RWPE2 (cell line): ENCODE measurements at regions not wholly inside any gene's neighbourhood (a gene's known extent, or its start where the extent isn't known, plus 50 kb on each side); places are given as distances from the start of the nearest gene placed in this dataset.
A peak's percentile ranks its signal among the peaks of the same experiment; 100 is the strongest.
"Not testable (repeated sequence)": the region's sequence is repeated elsewhere in the genome, so short reads cannot be mapped to it uniquely, and the experiment has no call there.

ENCODE experiments used
- ATAC-seq: fragments of 200-7000 bp; cut with Tn5 transposase; 3 replicates; pipeline ENCODE4 v1.9.1; 2021; ENCODE audit warnings: low read depth
- DNase-seq: peaks from one replicate; pipeline ENCODE4 v3.0.0-alpha.2; 2020; ENCODE audit warnings: low spot score
- H3K27ac ChIP-seq: fragments of 450-650 bp; 2 replicates; pipeline ENCODE4 v1.5.1; 2017; ENCODE audit warnings: mild to moderate bottlenecking; ENCODE audit not compliant: poor library complexity, severe bottlenecking
- H3K27me3 ChIP-seq: fragments of 250-450 bp; sonication (Bioruptor Pico); 2 replicates; pipeline ENCODE4 v1.5.1; 2021; ENCODE audit warnings: mild to moderate bottlenecking, moderate library complexity; ENCODE audit not compliant: insufficient read depth, poor library complexity, severe bottlenecking
- H3K36me3 ChIP-seq: fragments of 250-450 bp; sonication (Bioruptor Pico); 2 replicates; pipeline ENCODE4 v1.5.1; 2020; ENCODE audit warnings: low read depth, mild to moderate bottlenecking, moderate library complexity
- H3K4me1 ChIP-seq: fragments of 250-450 bp; sonication (Bioruptor Pico); 2 replicates; pipeline ENCODE4 v1.5.1; 2021; ENCODE audit warnings: mild to moderate bottlenecking, moderate library complexity; ENCODE audit not compliant: insufficient read depth, poor library complexity, severe bottlenecking
- H3K4me3 ChIP-seq: fragments of 250-450 bp; sonication (Bioruptor Pico); 2 replicates; pipeline ENCODE4 v1.5.1; 2021; ENCODE audit warnings: mild to moderate bottlenecking, moderate library complexity; ENCODE audit not compliant: severe bottlenecking
- H3K9me3 ChIP-seq: fragments of 250-450 bp; sonication (Bioruptor Pico); 2 replicates; pipeline ENCODE4 v1.5.1; 2021; ENCODE audit warnings: mild to moderate bottlenecking, moderate library complexity; ENCODE audit not compliant: severe bottlenecking
- TF ChIP-seq, protein P1 (sequence below): fragments of 450-650 bp; IDR thresholded peaks from one replicate; pipeline ENCODE4 v1.5.1; 2017; ENCODE audit warnings: mild to moderate bottlenecking, moderate library complexity; ENCODE audit not compliant: poor library complexity, severe bottlenecking

DNA sequence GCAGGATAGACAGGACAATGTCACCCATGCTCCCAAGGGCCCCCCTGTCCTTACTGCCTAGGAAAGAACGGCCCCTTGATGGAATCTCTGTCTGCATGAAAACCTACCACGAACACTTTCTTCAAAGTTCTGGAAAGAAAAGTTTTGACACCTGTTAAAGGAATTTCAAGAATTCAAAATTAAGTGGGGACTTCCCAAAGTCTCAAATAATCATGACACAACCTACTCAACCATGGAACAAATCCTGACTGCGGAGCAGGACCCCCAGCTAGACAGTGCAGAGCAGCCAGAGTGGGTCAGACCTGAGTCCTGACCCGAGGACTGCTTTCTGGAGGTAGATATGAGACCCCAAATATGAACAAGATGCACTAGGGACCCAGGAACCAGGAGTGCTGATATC lies 245.3 kb upstream of the NSMCE3 start:
- Histone ChIP-seq H3K9me3 (peaks cover 5% of the 10 kb centered on the region), H3K27me3 (peaks cover 15% of the 10 kb centered on the region), H3K4me1 (no peaks in the 10 kb centered on the region), H3K27ac (no peak overlapping the region), H3K4me3 (no peak overlapping the region), H3K36me3 (no peaks in the 10 kb centered on the region)
- DNase-seq (no peak), ATAC-seq (no peak)
- TF ChIP-seq, protein P1, sequence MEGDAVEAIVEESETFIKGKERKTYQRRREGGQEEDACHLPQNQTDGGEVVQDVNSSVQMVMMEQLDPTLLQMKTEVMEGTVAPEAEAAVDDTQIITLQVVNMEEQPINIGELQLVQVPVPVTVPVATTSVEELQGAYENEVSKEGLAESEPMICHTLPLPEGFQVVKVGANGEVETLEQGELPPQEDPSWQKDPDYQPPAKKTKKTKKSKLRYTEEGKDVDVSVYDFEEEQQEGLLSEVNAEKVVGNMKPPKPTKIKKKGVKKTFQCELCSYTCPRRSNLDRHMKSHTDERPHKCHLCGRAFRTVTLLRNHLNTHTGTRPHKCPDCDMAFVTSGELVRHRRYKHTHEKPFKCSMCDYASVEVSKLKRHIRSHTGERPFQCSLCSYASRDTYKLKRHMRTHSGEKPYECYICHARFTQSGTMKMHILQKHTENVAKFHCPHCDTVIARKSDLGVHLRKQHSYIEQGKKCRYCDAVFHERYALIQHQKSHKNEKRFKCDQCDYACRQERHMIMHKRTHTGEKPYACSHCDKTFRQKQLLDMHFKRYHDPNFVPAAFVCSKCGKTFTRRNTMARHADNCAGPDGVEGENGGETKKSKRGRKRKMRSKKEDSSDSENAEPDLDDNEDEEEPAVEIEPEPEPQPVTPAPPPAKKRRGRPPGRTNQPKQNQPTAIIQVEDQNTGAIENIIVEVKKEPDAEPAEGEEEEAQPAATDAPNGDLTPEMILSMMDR = no peak

GRCh38 chr15:29511663-29512062 lies 242.0 kb upstream of the NSMCE3 start:
- no peak for DNase-seq
- Histone ChIP-seq H3K27me3 (peaks cover 15% of the 10 kb centered on the region), H3K36me3 (no peaks in the 10 kb centered on the region), H3K27ac (no peak overlapping the region), H3K4me1 (no peaks in the 10 kb centered on the region), H3K4me3 (no peak overlapping the region), H3K9me3 (peaks cover 2% of the 10 kb centered on the region)
- no peak for ATAC-seq
- TF ChIP-seq, protein P1 = no peak

DNA sequence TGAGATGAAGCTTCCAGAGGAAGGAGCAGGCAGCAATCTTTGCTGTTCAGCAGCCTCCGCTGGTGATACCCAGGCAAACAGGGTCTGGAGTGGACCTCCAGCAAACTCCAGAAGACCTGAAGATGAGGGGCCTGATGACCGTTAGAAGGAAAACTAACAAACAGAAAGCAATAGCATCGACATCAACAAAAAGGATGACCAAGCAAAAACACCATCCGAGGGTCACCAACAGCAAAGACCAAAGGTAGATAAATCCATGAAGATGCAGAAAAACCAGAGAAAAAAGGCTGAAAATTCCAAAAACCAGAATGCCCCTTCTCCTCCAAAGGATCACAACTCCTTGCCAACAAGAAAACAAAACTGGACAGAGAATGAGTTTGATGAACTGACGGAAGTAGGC lies 235.9 kb upstream of the NSMCE3 start:
- not testable (repeated sequence) for H3K4me1 ChIP-seq, DNase-seq, H3K27ac ChIP-seq, H3K9me3 ChIP-seq, ATAC-seq, H3K36me3 ChIP-seq, H3K4me3 ChIP-seq
- peaks cover 19% of the 10 kb centered on the region for H3K27me3 ChIP-seq

DNA sequence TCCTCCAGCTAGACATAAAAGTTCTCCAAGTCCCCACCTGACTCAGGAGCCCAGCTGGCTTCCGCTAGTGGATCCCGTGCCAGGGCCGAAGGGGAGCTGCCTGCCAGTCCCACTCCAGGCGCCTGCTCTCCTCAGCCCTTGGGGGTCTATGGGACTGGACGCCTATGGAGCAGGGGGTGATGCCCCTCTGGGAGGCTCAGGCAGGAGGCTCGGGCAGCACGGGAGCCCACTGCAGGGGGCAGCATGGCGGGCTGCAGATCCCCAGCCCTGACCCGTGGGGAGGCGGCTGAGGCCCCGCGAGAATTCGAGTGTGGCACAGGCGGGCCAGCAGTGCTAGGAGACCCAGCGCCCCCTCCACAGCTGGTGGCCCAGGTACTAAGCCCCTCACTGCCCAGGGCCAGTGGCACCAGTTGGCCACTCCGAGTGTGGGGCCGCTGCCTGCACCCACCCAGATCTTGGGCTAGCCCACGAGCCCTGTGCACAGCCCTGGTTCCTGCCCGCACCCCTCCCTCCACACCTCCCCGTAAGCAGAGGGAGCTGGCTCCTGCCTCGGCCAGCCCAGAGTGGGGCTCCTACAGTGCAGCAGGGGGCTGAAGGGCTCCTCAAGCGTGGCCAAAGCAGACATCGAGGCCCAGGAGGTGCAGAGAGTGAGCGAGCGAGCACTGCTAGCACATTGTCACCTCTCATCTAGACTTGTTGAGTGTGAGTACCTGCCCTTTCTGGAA lies 221.3 kb upstream of the NSMCE3 start:
- no peak overlapping the region for H3K4me3 ChIP-seq
- H3K27me3 ChIP-seq = peaks cover 22% of the 10 kb centered on the region
- TF ChIP-seq, protein P1 = no peak
- H3K4me1 ChIP-seq = no peaks in the 10 kb centered on the region
- no peaks in the 10 kb centered on the region for H3K36me3 ChIP-seq
- no peaks in the 10 kb centered on the region for H3K9me3 ChIP-seq
- DNase-seq = no peak
- no peak overlapping the region for H3K27ac ChIP-seq
- no peak for ATAC-seq

DNA sequence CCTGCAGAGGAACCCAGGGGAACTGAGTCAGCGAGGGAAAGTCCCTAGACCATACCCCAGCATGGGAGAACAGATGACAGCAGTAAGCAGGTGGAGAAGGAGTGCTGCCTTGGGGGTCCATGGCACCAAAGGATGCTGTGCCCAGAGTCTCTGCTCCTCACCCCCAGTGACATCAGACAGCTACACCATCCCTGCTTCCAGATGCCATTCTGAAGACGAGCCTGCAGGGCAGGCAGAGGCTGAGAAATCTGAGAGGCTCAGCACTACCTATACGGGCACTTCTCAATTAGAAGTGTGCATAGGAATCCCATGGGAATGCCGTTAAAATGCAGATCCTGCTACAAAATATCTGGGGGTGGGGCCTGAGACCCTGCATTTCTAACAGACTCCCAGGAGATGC lies 211.3 kb upstream of the NSMCE3 start:
- DNase-seq (no peak), ATAC-seq (0 out of 3 replicates have a peak, but pooled peaks have one; percentile 8)
- H3K36me3 ChIP-seq = no peaks in the 10 kb centered on the region
- TF ChIP-seq, protein P1 = no peak
- no peak overlapping the region for H3K4me3 ChIP-seq
- no peaks in the 10 kb centered on the region for H3K9me3 ChIP-seq
- no peak overlapping the region for H3K27ac ChIP-seq
- H3K4me1 ChIP-seq = no peaks in the 10 kb centered on the region
- peaks cover 15% of the 10 kb centered on the region for H3K27me3 ChIP-seq
